ENCODE measurements at regions not wholly inside any gene's neighbourhood (a gene's known extent, or its start where the extent isn't known, plus 50 kb on each side); places are given as distances from the start of the nearest gene placed in this dataset.
"Not testable (repeated sequence)": the region's sequence is repeated elsewhere in the genome, so short reads cannot be mapped to it uniquely, and the experiment has no call there.

DNA sequence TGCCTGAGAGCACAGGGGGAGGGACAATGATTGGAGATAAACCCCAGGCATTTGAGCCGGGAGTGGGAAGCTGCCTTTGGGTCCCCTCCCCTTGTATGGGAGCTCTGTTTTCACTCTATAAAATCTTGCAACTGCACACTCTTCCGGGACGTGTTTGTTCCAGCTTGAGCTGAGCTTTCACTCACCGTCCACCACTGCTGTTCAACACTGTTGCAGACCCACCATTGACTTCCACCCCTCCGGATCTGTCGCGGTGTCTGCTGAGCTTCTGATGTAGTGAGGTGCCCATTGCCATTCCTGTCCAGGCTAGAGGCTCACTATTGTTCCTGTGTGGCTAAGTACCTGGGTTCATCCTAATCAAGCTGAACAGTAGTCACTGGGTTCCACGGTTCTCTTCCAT, 231.6 kb upstream of the CWC22 start:
- TF ChIP-seq, protein P1, sequence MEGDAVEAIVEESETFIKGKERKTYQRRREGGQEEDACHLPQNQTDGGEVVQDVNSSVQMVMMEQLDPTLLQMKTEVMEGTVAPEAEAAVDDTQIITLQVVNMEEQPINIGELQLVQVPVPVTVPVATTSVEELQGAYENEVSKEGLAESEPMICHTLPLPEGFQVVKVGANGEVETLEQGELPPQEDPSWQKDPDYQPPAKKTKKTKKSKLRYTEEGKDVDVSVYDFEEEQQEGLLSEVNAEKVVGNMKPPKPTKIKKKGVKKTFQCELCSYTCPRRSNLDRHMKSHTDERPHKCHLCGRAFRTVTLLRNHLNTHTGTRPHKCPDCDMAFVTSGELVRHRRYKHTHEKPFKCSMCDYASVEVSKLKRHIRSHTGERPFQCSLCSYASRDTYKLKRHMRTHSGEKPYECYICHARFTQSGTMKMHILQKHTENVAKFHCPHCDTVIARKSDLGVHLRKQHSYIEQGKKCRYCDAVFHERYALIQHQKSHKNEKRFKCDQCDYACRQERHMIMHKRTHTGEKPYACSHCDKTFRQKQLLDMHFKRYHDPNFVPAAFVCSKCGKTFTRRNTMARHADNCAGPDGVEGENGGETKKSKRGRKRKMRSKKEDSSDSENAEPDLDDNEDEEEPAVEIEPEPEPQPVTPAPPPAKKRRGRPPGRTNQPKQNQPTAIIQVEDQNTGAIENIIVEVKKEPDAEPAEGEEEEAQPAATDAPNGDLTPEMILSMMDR (conservative IDR thresholded peaks at IDR 0.05; ENCODE audit: low read length) = no peak
- H3K4me3 ChIP-seq (ENCODE audit: low read length) = no peak overlapping the region
- no peak for DNase-seq (ENCODE audit: low read depth)

DNA sequence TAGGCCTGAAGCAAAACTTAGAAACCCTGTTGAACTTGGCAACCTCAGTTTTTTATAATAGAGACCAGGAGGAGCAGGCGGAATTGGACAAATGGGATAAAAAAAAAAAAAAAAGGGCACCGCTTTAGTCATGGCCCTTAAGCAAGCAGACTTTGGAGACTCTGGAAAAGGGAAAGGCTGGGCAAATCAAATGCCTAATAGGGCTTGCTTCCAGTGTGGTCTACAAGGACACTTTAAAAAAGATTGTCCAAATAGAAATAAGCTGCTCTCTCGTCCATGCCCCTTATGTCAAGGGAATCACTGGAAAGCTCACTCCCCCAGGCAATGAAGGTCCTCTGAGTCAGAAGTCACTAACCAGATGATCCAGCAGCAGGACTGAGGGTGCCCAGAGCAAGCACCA, 229.0 kb upstream of the CWC22 start:
- H3K4me3 ChIP-seq (ENCODE audit: low read length) = not testable (repeated sequence)
- DNase-seq (ENCODE audit: low read depth) = peak; percentile 23

DNA sequence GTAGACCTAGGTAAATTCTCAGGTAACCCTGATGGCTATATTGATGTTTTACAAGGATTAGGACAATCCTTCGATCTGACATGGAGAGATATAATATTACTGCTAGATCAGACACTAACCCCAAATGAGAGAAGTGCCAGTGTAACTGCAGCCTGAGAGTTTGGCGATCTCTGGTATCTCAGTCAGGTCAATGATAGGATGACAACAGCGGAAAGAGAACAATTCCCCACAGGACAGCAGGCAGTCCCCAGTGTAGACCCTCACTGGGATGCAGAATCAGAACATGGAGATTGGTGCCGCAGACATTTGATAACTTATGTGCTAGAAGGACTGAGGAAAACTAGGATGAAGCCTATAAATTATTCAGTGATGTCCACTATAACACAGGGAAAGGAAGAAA, 228.4 kb upstream of the CWC22 start:
- not testable (repeated sequence) for H3K4me3 ChIP-seq (ENCODE audit: low read length); DNase-seq (ENCODE audit: low read depth)

DNA sequence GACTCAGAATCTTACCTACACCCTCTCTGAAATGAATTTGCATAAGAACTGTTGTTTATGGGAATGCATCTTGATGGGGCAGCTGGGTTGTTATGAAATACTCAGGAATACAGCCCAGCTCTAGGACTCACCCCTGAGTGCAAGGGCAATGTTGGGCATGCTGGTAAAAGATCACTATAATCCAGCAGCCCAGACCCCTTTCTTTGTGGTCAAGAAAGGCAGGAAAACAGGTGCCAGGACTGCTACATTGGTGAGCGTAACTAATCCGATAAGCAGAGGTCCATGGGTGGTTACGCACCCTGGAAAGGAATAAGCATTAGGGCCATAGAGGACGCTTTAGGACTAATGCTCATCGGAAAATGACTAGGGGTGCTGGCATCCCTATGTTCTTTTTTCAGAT, 227.9 kb upstream of the CWC22 start:
- DNase-seq (ENCODE audit: low read depth); H3K4me3 ChIP-seq (ENCODE audit: low read length): not testable (repeated sequence)

DNA sequence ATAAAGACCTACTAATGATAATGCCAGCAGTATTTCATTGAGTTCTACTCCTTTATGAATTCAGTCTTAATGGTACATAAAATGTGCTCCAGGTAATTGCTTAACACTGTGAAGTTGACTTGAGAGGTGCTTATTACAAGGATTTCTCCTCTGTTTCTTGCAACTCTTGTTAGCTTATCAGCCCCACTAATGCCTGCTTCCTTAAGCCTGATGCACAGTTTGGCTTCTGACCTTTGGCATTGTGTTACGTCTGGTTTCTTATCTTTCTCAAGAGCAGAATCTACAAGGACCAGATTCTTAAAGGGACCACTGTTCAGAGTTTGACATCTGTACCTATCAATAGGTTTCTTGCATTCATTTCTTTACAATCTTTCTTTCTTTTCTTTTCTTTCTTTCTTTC, 223.9 kb upstream of the CWC22 start:
- H3K4me3 ChIP-seq (ENCODE audit: low read length) = no peak overlapping the region
- no peak for DNase-seq (ENCODE audit: low read depth)
- TF ChIP-seq, protein P1 (conservative IDR thresholded peaks at IDR 0.05; ENCODE audit: low read length) = no peak

DNA sequence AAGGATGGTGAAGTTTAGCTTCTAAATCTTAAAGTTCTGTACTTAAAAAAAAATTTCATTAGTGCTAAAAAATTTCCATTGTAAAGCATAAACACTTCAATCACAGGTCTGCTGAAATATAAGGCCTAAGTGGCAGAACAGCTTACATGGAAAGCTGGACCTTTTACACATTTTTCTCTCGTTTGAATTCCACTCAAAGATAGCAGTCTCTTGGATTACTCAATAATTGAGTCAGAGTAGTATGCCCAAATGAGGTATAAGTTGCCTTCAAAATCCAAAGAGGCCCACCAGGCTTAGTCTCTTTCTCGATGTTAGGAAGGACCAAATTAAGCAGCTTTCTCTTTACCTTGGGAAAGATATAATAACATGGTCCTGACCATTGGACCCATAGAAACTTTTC, 220.4 kb upstream of the CWC22 start:
- TF ChIP-seq, protein P1 (conservative IDR thresholded peaks at IDR 0.05; ENCODE audit: low read length) = no peak
- no peak overlapping the region for H3K4me3 ChIP-seq (ENCODE audit: low read length)
- DNase-seq (ENCODE audit: low read depth) = peak; percentile 7

DNA sequence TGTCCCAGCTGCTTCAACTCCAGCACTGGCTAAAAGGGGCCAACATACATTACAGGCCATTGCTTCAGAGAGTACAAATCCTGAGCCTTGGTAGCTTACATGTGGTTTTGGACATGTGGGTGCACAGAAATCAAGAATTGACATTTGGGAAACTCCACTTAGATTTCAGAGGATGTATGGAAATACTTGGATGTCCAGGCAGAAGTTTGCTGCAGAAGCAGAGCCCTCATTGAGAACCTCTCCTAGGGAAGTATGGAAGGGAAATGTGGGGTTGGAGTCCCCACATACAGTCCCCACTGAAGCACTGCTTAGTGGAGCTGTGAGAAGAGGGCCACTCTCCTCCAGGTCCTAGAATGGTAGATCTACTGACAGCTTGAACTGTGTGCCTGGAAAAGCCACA, 218.0 kb upstream of the CWC22 start:
- no peak overlapping the region for H3K4me3 ChIP-seq (ENCODE audit: low read length)
- TF ChIP-seq, protein P1 (conservative IDR thresholded peaks at IDR 0.05; ENCODE audit: low read length) = no peak
- DNase-seq (ENCODE audit: low read depth) = no peak

DNA sequence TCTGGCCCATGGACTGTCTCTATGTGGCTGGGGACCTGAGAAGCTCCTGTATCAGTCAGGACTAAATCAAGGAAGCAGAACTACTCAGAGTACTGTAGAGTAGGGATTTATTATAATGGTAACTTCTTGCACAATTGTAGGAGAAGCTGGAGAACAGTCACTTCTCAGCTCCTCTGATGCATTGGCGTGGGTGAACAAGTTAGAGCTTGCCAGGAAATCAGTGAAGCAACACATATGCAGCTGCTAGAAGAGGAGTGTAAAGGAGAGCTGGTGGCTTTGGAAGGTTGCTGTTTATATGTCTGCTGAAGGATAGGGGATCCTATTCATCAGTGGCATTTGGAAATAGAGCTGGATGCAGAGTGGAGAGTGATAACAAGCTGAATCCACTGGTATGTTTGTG, 215.5 kb upstream of the CWC22 start:
- H3K4me3 ChIP-seq (ENCODE audit: low read length) = no peak overlapping the region
- TF ChIP-seq, protein P1 (conservative IDR thresholded peaks at IDR 0.05; ENCODE audit: low read length) = no peak
- DNase-seq (ENCODE audit: low read depth) = peak; percentile 93

DNA sequence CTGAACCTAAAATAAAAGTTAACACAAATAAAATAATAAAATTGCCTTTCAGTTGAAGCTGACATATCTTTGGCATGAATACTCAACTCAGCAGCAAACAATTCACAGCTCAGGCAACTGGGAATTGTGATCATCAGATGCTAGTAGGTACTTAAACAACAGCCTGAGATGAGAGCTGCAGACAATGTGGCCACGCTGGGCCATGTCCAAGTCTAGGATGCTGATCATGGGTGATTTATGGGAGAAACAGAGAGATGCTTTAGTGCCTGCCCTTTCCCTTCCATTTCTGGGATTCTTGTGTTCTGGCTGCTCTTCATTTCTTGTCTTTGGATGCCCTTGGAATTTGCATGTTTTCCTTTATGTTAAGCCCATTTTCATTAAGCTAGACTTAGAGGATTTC, 212.4 kb upstream of the CWC22 start:
- peak; percentile 90 for DNase-seq (ENCODE audit: low read depth)
- TF ChIP-seq, protein P1 (conservative IDR thresholded peaks at IDR 0.05; ENCODE audit: low read length) = no peak

More for the DNA sequence above, 212.4 kb upstream of the CWC22 start:
- no peak overlapping the region for H3K4me3 ChIP-seq (ENCODE audit: low read length)
